Loucy (cell line): ENCODE measurements at regions not wholly inside any gene's neighbourhood (a gene's known extent, or its start where the extent isn't known, plus 50 kb on each side); places are given as distances from the start of the nearest gene placed in this dataset.

Experiments
- EZH2phosphoT487 ChIP-seq: fragments of 200-600 bp; IDR thresholded peaks from 2 replicates; pipeline ENCODE4 v1.6.1; 2018; ENCODE audit warnings: antibody characterized with exemption, mild to moderate bottlenecking, moderate library complexity, borderline replicate concordance
- TF ChIP-seq, protein P1 (sequence below): fragments of 200-600 bp; sonication (generic); conservative IDR thresholded peaks from 2 replicates; pipeline ENCODE4 v1.5.1; 2014; ENCODE audit warnings: mild to moderate bottlenecking, antibody characterized with exemption, low read length

DNA sequence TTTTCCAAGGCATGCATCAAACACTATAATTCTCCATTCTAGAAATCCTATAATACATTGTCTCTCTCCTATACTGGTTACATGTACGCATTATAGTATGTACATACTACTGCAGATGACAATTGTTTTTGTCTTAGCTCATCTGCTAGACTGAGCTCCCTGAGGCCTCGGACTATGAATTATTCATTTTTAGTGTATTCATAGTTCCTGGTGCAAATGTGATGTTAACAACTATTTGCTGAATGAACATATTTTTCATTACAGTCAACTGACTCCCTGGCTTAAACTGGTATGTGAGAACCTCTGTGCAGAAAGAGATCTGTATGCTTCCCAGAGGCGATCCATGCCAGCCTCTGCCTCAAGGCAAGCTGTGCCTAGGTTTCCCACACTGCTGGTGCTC lies 91.8 kb upstream of the PARP11 start:
- TF ChIP-seq, protein P1, sequence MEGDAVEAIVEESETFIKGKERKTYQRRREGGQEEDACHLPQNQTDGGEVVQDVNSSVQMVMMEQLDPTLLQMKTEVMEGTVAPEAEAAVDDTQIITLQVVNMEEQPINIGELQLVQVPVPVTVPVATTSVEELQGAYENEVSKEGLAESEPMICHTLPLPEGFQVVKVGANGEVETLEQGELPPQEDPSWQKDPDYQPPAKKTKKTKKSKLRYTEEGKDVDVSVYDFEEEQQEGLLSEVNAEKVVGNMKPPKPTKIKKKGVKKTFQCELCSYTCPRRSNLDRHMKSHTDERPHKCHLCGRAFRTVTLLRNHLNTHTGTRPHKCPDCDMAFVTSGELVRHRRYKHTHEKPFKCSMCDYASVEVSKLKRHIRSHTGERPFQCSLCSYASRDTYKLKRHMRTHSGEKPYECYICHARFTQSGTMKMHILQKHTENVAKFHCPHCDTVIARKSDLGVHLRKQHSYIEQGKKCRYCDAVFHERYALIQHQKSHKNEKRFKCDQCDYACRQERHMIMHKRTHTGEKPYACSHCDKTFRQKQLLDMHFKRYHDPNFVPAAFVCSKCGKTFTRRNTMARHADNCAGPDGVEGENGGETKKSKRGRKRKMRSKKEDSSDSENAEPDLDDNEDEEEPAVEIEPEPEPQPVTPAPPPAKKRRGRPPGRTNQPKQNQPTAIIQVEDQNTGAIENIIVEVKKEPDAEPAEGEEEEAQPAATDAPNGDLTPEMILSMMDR = no peak
- TF ChIP-seq EZH2phosphoT487 = no peak
